Common myeloid progenitor, CD34-positive (primary cell): ENCODE measurements at regions not wholly inside any gene's neighbourhood (a gene's known extent, or its start where the extent isn't known, plus 50 kb on each side); places are given as distances from the start of the nearest gene placed in this dataset.

Experiments
- CTCF ChIA-PET: fragments of 350-600 bp; sonication (Branson Sonifier 250); formaldehyde crosslinking; loops from one replicate; lab custom pipeline; 2021; ENCODE audit warnings: antibody characterized with exemption; lab: Charles Lee
- POLR2A ChIA-PET: fragments of 350-600 bp; sonication (Branson Sonifier 250); formaldehyde crosslinking; loops from one replicate; lab custom pipeline; 2021; ENCODE audit warnings: antibody characterized with exemption; lab: Charles Lee
- DNase-seq, 3 donors: peaks; one replicate each; pipeline versions ENCODE4 v3.0.0 to v3.0.0-alpha.2; 2013
- H3K27ac ChIP-seq, 2 experiments: 1 replicate in 1 of 2; 2 replicates in 1 of 2; pipeline ENCODE4 v1.7.0; 2013; ENCODE audit warnings: inconsistent platforms in 2 of 2, low read length in 2 of 2, mild to moderate bottlenecking in 2 of 2, low read depth in 1 of 2, moderate library complexity in 1 of 2; ENCODE audit not compliant: severe bottlenecking in 2 of 2, insufficient read depth in 1 of 2, poor library complexity in 1 of 2
- H3K27me3 ChIP-seq, 5 experiments: replicated peaks in 2 of 5; 1 replicate in 3 of 5; 2 replicates in 2 of 5; pipeline versions ENCODE4 v1.6.1 to v1.7.0; 2013; ENCODE audit warnings: low read length in 4 of 5, mild to moderate bottlenecking in 2 of 5, moderate library complexity in 2 of 5, inconsistent platforms in 1 of 5; ENCODE audit not compliant: insufficient read depth in 5 of 5, control insufficient read depth in 4 of 5
- H3K36me3 ChIP-seq, 4 experiments: 1 replicate in 2 of 4; 2 replicates in 2 of 4; pipeline versions ENCODE4 v1.6.1 to v1.7.0; 2013; ENCODE audit warnings: low read length in 3 of 4, control low read depth in 1 of 4, mild to moderate bottlenecking in 1 of 4; ENCODE audit not compliant: control insufficient read depth in 4 of 4, insufficient read depth in 4 of 4
- H3K4me1 ChIP-seq, 4 experiments: 1 replicate in 3 of 4; 2 replicates in 1 of 4; pipeline versions ENCODE4 v1.6.1 to v1.7.1; 2013; ENCODE audit warnings: low read length in 3 of 4, mild to moderate bottlenecking in 3 of 4, control low read depth in 1 of 4, inconsistent platforms in 1 of 4, moderate library complexity in 1 of 4; ENCODE audit not compliant: control insufficient read depth in 4 of 4, insufficient read depth in 4 of 4; ENCODE audit errors: control extremely low read depth in 1 of 4
- H3K4me3 ChIP-seq, 7 experiments: 1 replicate in 4 of 7; 2 replicates in 3 of 7; pipeline versions ENCODE4 v1.5.1 to v1.7.0; 2013; ENCODE audit warnings: mild to moderate bottlenecking in 7 of 7, low read length in 6 of 7, moderate library complexity in 6 of 7, inconsistent platforms in 2 of 7, low read depth in 2 of 7, control low read depth in 1 of 7; ENCODE audit not compliant: insufficient read depth in 4 of 7, control insufficient read depth in 1 of 7; ENCODE audit errors: extremely low read depth in 1 of 7
- H3K9me3 ChIP-seq, 5 experiments: 1 replicate in 4 of 5; 2 replicates in 1 of 5; pipeline versions ENCODE4 v1.6.1 to v1.7.1; 2013; ENCODE audit warnings: low read length in 4 of 5, mild to moderate bottlenecking in 2 of 5, inconsistent platforms in 1 of 5, low read depth in 1 of 5, moderate library complexity in 1 of 5; ENCODE audit not compliant: control insufficient read depth in 4 of 5, insufficient read depth in 2 of 5; ENCODE audit errors: control extremely low read depth in 1 of 5
- WGBS: methylation state at CpG from one replicate; pipeline ENCODE4 v1.1.5; 2013; ENCODE audit not compliant: insufficient coverage; 5-methylcytosine and 5-hydroxymethylcytosine counted together

DNA sequence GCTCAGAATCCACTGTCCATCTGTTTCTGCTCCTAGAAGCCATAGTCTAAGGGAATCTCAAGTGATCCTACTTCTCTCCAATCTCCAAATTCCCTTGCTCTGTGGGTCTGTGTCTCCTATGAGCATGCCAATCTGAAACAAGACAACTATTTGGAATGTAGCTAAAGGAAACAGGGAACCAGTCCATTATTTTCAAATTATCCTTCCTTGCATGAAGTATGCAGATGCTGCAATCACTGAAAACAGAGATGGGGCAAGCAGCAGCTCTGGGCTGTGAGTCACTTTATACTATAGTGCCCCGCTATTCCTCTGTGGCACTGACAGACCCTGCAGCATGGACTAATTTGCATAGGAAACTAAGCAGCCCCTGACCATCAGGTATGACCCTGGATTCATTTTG, 76.9 kb upstream of the PRSS58 start:
- WGBS = 100% methylated on average over 1 of the region's 1 CpG
- no peak overlapping the region for H3K4me3 ChIP-seq
- peaks cover 0 to 5% (median 2%) of the 10 kb centered on the region in 4 experiments for H3K4me1 ChIP-seq
- H3K27me3 ChIP-seq = no peaks in the 10 kb centered on the region
- no peaks in the 10 kb centered on the region for H3K9me3 ChIP-seq
- no peak overlapping the region for H3K27ac ChIP-seq
- H3K36me3 ChIP-seq = no peaks in the 10 kb centered on the region
- DNase-seq = no peak
- CTCF ChIA-PET = interaction anchor here (0.9 to 9.3 kb wide), 6 partner anchors 8 to 30 kb away, joined by 3 to 59 read pairs (median 14); no protein-coding TSS in a partner anchor
- POLR2A ChIA-PET = no interaction called here

DNA sequence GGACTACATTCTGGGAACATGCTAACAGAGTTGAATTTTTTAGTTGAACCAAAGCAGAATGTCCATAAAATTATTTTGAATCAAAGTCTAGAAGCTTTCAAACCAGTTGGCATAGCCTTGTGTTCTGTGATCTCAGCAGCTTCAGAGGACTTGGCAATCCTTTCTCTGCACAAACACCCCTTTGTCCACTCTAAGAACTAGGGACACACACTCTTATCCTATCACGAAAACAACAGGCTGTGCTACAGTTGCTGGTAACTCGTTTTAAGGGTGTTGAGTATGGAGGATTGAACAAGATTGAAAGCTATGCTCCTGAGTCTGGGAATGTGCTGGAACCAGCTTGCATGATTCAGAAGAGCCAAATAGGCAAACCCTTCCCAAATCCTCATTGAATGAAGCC, 76.4 kb upstream of the PRSS58 start:
- WGBS = no CpG with 5 or more reads among the region's 2 CpGs
- ChIA-PET CTCF (interaction anchor here (0.9 to 9.3 kb wide), 7 partner anchors 8 to 30 kb away, joined by 3 to 59 read pairs (median 7); no protein-coding TSS in a partner anchor), POLR2A (no interaction called here)
- peaks cover 0 to 7% (median 2%) of the 10 kb centered on the region in 4 experiments for H3K4me1 ChIP-seq
- H3K27me3 ChIP-seq = no peaks in the 10 kb centered on the region
- H3K9me3 ChIP-seq = no peaks in the 10 kb centered on the region
- DNase-seq = no peak
- H3K27ac ChIP-seq = no peak overlapping the region
- H3K36me3 ChIP-seq = no peaks in the 10 kb centered on the region
- no peak overlapping the region for H3K4me3 ChIP-seq

DNA sequence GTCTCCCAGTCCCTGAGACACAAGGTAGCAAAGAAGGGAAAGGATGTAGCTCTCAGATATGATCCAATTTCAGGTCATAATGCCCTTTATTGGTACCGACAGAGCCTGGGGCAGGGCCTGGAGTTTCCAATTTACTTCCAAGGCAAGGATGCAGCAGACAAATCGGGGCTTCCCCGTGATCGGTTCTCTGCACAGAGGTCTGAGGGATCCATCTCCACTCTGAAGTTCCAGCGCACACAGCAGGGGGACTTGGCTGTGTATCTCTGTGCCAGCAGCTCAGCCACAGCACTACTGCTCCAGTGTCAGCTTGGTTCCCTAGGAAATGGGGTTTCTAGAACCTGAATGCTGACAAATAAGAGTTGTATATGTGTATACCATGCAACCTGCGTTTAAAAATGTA, 74.6 kb upstream of the PRSS58 start:
- Histone ChIP-seq H3K27ac (no peak overlapping the region), H3K9me3 (no peaks in the 10 kb centered on the region), H3K4me3 (no peak overlapping the region), H3K4me1 (peaks cover 6 to 22% (median 18%) of the 10 kb centered on the region in 4 experiments), H3K27me3 (no peaks in the 10 kb centered on the region), H3K36me3 (no peaks in the 10 kb centered on the region)
- POLR2A ChIA-PET = interaction anchor here (1.2 kb wide), 1 partner anchor 478 kb away, joined by 3 read pairs; no protein-coding TSS in a partner anchor
- CTCF ChIA-PET = interaction anchor here (1.2 to 9.3 kb wide), 5 partner anchors 8 to 112 kb away, joined by 3 to 59 read pairs (median 22); no protein-coding TSS in a partner anchor
- no peak for DNase-seq
- 98% methylated on average over 5 of the region's 6 CpGs for WGBS

DNA sequence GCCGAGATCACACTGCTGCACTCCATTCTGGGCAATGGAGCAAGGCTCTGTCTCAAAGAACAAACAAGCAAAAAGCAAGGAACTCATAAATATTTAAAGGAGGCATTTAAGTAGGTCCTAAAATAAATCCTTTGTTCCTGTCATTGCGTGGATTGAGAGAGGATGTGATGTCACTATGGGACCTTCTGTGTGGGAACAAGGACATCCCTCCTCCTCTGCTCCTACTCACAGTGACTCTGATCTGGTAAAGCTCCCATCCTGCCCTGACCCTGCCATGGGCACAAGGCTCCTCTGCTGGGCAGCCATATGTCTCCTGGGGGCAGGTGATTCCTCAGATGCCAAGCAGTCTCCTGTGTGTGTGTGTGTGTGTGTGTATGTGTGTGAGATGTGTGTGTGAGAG, 74.1 kb upstream of the PRSS58 start:
- H3K9me3 ChIP-seq = no peaks in the 10 kb centered on the region
- no peak overlapping the region for H3K4me3 ChIP-seq
- no peaks in the 10 kb centered on the region for H3K36me3 ChIP-seq
- H3K27me3 ChIP-seq = no peaks in the 10 kb centered on the region
- WGBS = 93% methylated on average over 2 of the region's 2 CpGs
- H3K4me1 ChIP-seq = peaks cover 6 to 27% (median 22%) of the 10 kb centered on the region in 4 experiments
- ChIA-PET CTCF (interaction anchor here (1.2 to 9.3 kb wide), 5 partner anchors 9 to 113 kb away, joined by 3 to 59 read pairs (median 4); no protein-coding TSS in a partner anchor), POLR2A (interaction anchor here (1.2 kb wide), 1 partner anchor 478 kb away, joined by 3 read pairs; no protein-coding TSS in a partner anchor)
- DNase-seq = no peak
- no peak overlapping the region for H3K27ac ChIP-seq

DNA sequence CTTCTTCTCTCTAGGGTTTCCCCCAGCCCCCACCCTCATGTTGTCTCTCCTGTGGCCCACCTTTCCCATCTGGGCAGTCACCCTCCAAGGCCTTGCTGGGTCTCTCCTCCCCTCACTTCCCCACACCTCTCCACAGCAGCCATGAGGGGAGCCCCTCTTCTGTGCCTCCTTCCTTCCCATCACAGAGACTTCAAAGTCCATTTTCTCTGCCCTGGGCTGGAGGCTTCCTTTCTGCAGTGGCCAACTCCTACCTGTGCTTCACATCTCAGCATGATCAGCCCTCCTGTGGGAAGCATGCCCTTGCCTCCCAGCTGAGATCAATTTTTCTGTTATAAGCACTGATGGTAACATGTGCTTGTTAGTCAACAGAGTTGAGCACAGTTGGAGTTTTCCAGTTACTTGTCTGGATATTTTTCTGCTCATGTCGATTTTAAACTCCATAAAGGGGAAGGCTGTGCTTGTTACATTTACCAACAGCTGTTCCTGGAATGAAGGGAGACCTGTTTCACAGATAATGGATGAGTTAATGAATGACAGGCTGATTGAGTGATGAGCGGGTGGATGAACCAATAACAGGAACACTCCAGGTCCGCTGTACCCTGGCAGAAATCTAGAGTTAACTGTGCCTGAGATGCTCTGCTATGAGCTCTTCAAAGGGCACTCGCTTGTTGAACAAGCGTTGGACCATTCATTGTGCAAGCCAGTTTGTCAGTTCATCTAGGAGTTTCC, 71.4 kb upstream of the PRSS58 start:
- Histone ChIP-seq H3K4me3 (no peak overlapping the region), H3K4me1 (peaks cover 6 to 48% (median 32%) of the 10 kb centered on the region in 4 experiments), H3K9me3 (no peaks in the 10 kb centered on the region), H3K27ac (no peak overlapping the region), H3K27me3 (no peaks in the 10 kb centered on the region), H3K36me3 (no peaks in the 10 kb centered on the region)
- no peak for DNase-seq
- WGBS = 100% methylated on average over 3 of the region's 5 CpGs
- POLR2A ChIA-PET = no interaction called here
- CTCF ChIA-PET = interaction anchor here (0.9 to 9.3 kb wide), 4 partner anchors 10 to 110 kb away, joined by 3 to 44 read pairs (median 4); no protein-coding TSS in a partner anchor

DNA sequence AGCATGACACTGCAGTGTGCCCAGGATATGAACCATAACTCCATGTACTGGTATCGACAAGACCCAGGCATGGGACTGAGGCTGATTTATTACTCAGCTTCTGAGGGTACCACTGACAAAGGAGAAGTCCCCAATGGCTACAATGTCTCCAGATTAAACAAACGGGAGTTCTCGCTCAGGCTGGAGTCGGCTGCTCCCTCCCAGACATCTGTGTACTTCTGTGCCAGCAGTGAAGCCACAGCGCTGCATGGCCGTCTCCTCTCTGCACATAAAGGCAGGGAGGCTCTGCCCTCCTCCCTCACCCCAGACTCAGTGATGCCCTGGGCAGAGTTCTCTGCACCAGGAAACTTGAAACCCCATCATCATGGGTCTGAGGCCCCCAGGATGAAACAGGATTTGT, 70.7 kb upstream of the PRSS58 start:
- Histone ChIP-seq H3K36me3 (no peaks in the 10 kb centered on the region), H3K4me3 (peak overlapping the region in 2 of 7 experiments; percentile 16), H3K27me3 (no peaks in the 10 kb centered on the region), H3K9me3 (no peaks in the 10 kb centered on the region), H3K4me1 (peaks cover 6 to 54% (median 38%) of the 10 kb centered on the region in 4 experiments), H3K27ac (no peak overlapping the region)
- CTCF ChIA-PET = interaction anchor here (0.9 to 9.3 kb wide), 3 partner anchors 10 to 110 kb away, joined by 3 to 44 read pairs (median 4); no protein-coding TSS in a partner anchor
- POLR2A ChIA-PET = no interaction called here
- 73% methylated on average over 6 of the region's 6 CpGs for WGBS
- DNase-seq = no peak
